Cardiac muscle cell (in vitro differentiated cells and primary cell): ENCODE measurements at regions not wholly inside any gene's neighbourhood (a gene's known extent, or its start where the extent isn't known, plus 50 kb on each side); places are given as distances from the start of the nearest gene placed in this dataset.
A peak's percentile ranks its signal among the peaks of the same experiment; 100 is the strongest.
"Not testable (repeated sequence)": the region's sequence is repeated elsewhere in the genome, so short reads cannot be mapped to it uniquely, and the experiment has no call there.

Source experiments
- DNase-seq, 2 donors: peaks; one replicate each; pipeline versions ENCODE4 v3.0.0 to v3.0.0-alpha.2; 2010 to 2017; ENCODE audit warnings: low read depth in 1 of 2, low spot score in 1 of 2
- H3K27ac ChIP-seq: fragments of 200-600 bp; sonication (generic); 2 replicates; pipeline ENCODE4 v1.5.1; 2016
- H3K27me3 ChIP-seq: fragments of 200-600 bp; sonication (generic); 2 replicates; pipeline ENCODE4 v1.6.0; 2016; ENCODE audit warnings: control low read depth
- H3K36me3 ChIP-seq: fragments of 200-600 bp; sonication (generic); 2 replicates; pipeline ENCODE4 v1.5.1; 2016; ENCODE audit warnings: control low read depth
- H3K4me1 ChIP-seq: fragments of 200-600 bp; sonication (generic); 2 replicates; pipeline ENCODE4 v1.8.1; 2017; ENCODE audit warnings: low read depth, mild to moderate bottlenecking, mixed run types
- H3K4me3 ChIP-seq: fragments of 200-600 bp; sonication (generic); 2 replicates; pipeline ENCODE4 v1.5.1; 2016; ENCODE audit warnings: mild to moderate bottlenecking
- H3K9me3 ChIP-seq: fragments of 200-600 bp; sonication (generic); 2 replicates; pipeline ENCODE4 v1.5.1; 2017; ENCODE audit warnings: low read depth, mild to moderate bottlenecking, control low read depth
- TF ChIP-seq, protein P1 (sequence below): IDR thresholded peaks from 2 replicates; pipeline ENCODE4 v1.5.1; 2012; ENCODE audit warnings: low read depth, mild to moderate bottlenecking, low read length

DNA sequence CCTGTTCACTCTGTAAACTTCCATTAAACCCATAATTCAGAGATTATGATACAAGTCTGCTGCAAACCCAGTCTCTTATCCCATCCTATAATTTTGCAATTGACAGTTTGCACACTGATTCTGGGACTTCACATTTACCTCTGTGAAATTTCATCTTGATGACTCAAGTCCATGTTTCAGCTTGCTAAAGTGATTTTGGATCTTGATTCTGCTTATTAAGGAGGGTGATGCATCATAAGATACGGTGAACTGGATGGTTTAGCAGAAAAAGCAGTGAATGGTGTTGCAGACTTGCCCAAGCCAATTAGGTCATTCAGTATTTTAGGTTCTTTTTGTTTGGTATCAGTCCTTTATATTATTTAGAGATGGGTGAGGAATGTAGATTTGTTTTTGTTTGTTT lies 125.5 kb upstream of the PODXL start:
- H3K9me3 ChIP-seq: no peaks in the 10 kb centered on the region
- TF ChIP-seq, protein P1, sequence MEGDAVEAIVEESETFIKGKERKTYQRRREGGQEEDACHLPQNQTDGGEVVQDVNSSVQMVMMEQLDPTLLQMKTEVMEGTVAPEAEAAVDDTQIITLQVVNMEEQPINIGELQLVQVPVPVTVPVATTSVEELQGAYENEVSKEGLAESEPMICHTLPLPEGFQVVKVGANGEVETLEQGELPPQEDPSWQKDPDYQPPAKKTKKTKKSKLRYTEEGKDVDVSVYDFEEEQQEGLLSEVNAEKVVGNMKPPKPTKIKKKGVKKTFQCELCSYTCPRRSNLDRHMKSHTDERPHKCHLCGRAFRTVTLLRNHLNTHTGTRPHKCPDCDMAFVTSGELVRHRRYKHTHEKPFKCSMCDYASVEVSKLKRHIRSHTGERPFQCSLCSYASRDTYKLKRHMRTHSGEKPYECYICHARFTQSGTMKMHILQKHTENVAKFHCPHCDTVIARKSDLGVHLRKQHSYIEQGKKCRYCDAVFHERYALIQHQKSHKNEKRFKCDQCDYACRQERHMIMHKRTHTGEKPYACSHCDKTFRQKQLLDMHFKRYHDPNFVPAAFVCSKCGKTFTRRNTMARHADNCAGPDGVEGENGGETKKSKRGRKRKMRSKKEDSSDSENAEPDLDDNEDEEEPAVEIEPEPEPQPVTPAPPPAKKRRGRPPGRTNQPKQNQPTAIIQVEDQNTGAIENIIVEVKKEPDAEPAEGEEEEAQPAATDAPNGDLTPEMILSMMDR: no peak
- no peaks in the 10 kb centered on the region for H3K36me3 ChIP-seq
- peaks cover 7% of the 10 kb centered on the region for H3K27me3 ChIP-seq
- no peak overlapping the region for H3K27ac ChIP-seq
- H3K4me3 ChIP-seq: no peak overlapping the region
- H3K4me1 ChIP-seq: no peaks in the 10 kb centered on the region
- DNase-seq: no peak

DNA sequence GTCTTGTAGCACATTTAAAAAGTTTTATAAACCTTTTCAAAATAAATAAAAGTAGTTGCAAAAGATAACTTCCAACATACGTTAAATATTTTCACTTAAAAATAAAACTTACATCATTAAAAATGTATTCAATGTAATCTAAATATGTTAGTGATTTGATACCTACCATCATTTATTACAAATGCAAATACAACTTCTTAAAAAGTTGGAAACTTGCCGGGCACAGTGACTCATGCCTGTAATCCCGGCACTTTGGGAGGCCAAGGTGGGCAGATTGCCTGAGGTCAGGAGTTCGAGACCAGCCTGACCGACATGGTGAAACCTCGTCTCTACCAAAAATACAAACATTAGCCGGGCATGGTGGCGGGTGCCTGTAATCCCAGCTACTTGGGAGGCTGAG lies 122.6 kb upstream of the PODXL start:
- peak in 1 of 2 donors; percentile 10 for DNase-seq
- H3K27ac ChIP-seq, H3K4me1 ChIP-seq: not testable (repeated sequence)

DNA sequence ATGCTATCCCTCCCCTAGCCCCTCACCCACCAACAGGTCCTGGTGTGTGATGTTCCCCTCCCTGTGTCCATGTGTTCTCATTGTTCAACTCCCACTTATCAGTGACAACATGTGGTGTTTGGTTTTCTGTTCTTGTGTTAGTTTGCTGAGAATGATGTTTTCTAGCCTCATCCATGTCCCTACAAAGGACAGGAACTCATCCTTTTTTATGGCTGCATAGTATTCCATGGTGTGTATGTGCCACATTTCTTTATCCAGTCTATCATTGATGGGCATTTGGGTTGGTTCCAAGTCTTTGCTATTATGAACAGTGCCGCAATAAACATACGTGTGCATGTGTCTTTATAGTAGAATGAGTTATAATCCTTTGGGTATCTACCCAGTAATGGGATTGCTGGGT lies 120.4 kb upstream of the PODXL start:
- H3K27ac ChIP-seq, H3K9me3 ChIP-seq, H3K36me3 ChIP-seq, H3K4me1 ChIP-seq, H3K27me3 ChIP-seq, DNase-seq, H3K4me3 ChIP-seq: not testable (repeated sequence)

More for the DNA sequence above, 122.6 kb upstream of the PODXL start:
- not testable (repeated sequence) for H3K9me3 ChIP-seq, H3K27me3 ChIP-seq, H3K4me3 ChIP-seq, H3K36me3 ChIP-seq

DNA sequence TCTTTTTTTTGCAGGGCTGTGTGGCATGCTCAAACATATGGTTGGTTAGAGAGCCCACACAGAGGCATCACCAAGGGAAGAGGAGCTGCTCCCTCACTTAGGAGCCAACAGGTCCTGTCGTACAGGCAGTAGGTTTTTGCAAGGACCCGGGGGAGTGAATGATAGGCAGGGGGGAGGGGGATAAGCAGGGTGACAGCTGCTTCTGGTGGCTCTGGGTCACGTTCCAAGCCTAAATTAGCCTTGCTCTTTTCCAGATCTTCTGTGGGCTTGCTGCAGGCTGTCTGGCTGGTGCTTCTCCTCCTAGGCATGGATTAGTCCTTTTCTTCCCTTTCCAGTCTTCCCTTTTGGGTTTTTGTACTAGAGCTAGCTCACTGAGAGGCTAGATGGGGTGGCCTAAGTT lies 117.7 kb upstream of the PODXL start:
- DNase-seq: no peak
- Histone ChIP-seq H3K4me1 (no peaks in the 10 kb centered on the region), H3K27me3 (no peaks in the 10 kb centered on the region), H3K27ac (no peak overlapping the region), H3K36me3 (no peaks in the 10 kb centered on the region), H3K9me3 (no peaks in the 10 kb centered on the region), H3K4me3 (no peak overlapping the region)
- TF ChIP-seq, protein P1: no peak

DNA sequence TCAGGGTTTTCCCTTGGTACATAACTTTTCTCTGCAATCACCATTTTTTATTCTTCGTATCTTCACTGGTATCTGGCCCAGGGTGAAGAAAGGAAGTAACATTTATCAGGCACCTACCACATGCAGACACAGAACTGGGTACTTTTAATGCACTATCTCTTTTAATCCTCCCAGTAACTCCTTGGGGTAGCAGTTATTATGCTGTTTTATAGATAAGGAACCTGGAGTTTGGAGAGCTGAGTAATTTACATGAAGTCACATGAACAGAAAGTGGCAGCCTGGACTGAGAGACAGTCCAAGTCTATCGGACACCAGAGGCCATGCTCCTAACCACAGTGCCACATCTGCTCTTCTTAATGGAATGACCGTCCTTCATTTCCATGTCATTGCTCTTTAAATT lies 117.1 kb upstream of the PODXL start:
- no peaks in the 10 kb centered on the region for H3K27me3 ChIP-seq
- no peaks in the 10 kb centered on the region for H3K9me3 ChIP-seq
- H3K4me1 ChIP-seq: no peaks in the 10 kb centered on the region
- no peaks in the 10 kb centered on the region for H3K36me3 ChIP-seq
- no peak overlapping the region for H3K4me3 ChIP-seq
- TF ChIP-seq, protein P1: no peak
- H3K27ac ChIP-seq: no peak overlapping the region
- DNase-seq: no peak

DNA sequence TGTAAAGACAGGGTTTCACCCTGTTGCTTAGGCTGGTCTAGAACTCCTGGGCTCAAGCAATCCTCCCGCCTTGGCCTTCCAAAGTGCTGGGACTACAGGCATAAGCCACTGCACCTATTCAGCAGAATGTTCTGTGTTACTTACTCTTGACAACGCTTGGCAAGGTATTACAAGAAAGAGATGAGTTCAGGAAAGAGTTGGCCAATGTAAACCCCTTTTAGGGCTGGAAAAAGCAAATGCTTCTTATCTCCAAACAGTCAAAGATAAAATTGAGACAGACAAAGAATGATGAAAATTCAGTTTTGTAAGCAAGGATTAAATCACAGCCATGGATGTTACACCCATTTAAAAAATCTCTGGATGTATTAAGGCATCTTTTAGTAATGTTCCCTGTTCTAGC lies 114.0 kb upstream of the PODXL start:
- Histone ChIP-seq H3K36me3 (no peaks in the 10 kb centered on the region), H3K9me3 (no peaks in the 10 kb centered on the region), H3K4me1 (no peaks in the 10 kb centered on the region), H3K4me3 (no peak overlapping the region), H3K27ac (no peak overlapping the region), H3K27me3 (no peaks in the 10 kb centered on the region)
- TF ChIP-seq, protein P1: no peak
- DNase-seq: no peak

DNA sequence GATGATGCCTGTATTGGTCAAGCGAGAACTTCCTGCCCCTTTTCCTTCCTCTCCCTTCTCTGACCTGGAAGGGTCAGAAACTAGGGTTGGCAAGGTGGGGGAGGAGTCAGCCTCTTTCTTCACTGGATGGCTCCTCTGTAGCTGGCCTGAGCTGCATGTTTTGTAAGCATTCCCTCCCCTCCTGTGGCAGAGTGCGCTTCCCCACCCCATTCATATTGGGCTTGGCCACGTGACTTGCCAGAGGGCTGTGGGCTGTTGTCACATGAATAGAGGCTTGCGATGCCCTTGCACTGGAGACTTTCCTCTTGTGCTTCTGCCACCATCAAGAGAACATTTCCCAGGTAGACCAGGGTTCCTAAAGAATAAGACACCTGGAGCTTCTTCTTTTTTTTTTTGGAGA lies 111.3 kb upstream of the PODXL start:
- no peak overlapping the region for H3K4me3 ChIP-seq
- H3K36me3 ChIP-seq: no peaks in the 10 kb centered on the region
- H3K4me1 ChIP-seq: no peaks in the 10 kb centered on the region
- H3K9me3 ChIP-seq: no peaks in the 10 kb centered on the region
- TF ChIP-seq, protein P1: no peak
- H3K27ac ChIP-seq: no peak overlapping the region
- DNase-seq: no peak
- no peaks in the 10 kb centered on the region for H3K27me3 ChIP-seq
